B cell (primary cell): ENCODE measurements at regions not wholly inside any gene's neighbourhood (a gene's known extent, or its start where the extent isn't known, plus 50 kb on each side); places are given as distances from the start of the nearest gene placed in this dataset.

Source experiments
- ATAC-seq: fragments of 200-7000 bp; cut with Tn5 transposase; one replicate; pipeline ENCODE4 v1.10.0; 2021; ENCODE audit warnings: low read depth, mild to moderate bottlenecking, moderate number of reproducible peaks, moderate library complexity
- CTCF ChIA-PET: fragments of 350-600 bp; sonication (Branson Sonifier 250); formaldehyde crosslinking; loops from one replicate; lab custom pipeline; 2021; ENCODE audit warnings: antibody characterized with exemption, inconsistent platforms; lab: Charles Lee
- POLR2A ChIA-PET: fragments of 350-600 bp; sonication (Branson Sonifier 250); formaldehyde crosslinking; loops from one replicate; lab custom pipeline; 2021; ENCODE audit warnings: antibody characterized with exemption; lab: Charles Lee
- DNase-seq: peaks from one replicate; pipeline ENCODE4 v3.0.0; 2013
- H2AFZ ChIP-seq: 2 replicates; pipeline ENCODE4 v1.6.1; 2012; ENCODE audit warnings: mild to moderate bottlenecking, low read depth, low read length; ENCODE audit not compliant: insufficient read depth, poor library complexity, severe bottlenecking
- H3K27ac ChIP-seq, 2 donors: 1 replicate in 1 of 2; 2 replicates in 1 of 2; pipeline ENCODE4 v1.5.1; 2012 to 2013; ENCODE audit warnings: low read length in 2 of 2, mild to moderate bottlenecking in 2 of 2, moderate library complexity in 1 of 2
- H3K27me3 ChIP-seq, 4 experiments: fragments of 200-600 bp in 1 of 4; sonication (generic) in 1 of 4; replicated peaks in 1 of 4; 1 replicate in 2 of 4; 2 replicates in 2 of 4; pipeline versions ENCODE4 v1.6.1 to v1.7.0; 2013 to 2016; ENCODE audit warnings: low read length in 3 of 4, mild to moderate bottlenecking in 2 of 4, mixed read lengths in 1 of 4, moderate library complexity in 1 of 4; ENCODE audit not compliant: insufficient read depth in 4 of 4, control insufficient read depth in 3 of 4; ENCODE audit errors: control extremely low read depth in 1 of 4
- H3K36me3 ChIP-seq, 2 experiments: replicated peaks in 1 of 2; 1 replicate in 1 of 2; 2 replicates in 1 of 2; pipeline versions ENCODE4 v1.6.1 to v1.7.1; 2013; ENCODE audit warnings: low read length in 1 of 2; ENCODE audit not compliant: insufficient read depth in 2 of 2, control insufficient read depth in 1 of 2; ENCODE audit errors: control extremely low read depth in 1 of 2, extremely low read depth in 1 of 2
- H3K4me1 ChIP-seq, 2 donors: fragments of 200-600 bp in 1 of 2; sonication (generic) in 1 of 2; 1 replicate in 1 of 2; 2 replicates in 1 of 2; pipeline versions ENCODE4 v1.5.1 to v1.6.1; 2013 to 2017; ENCODE audit warnings: low read length in 2 of 2; ENCODE audit not compliant: control insufficient read depth in 2 of 2, insufficient read depth in 2 of 2
- H3K4me2 ChIP-seq: replicated peaks from 2 replicates; pipeline ENCODE3; 2012; ENCODE audit warnings: mild to moderate bottlenecking, low read depth, low read length; ENCODE audit not compliant: poor library complexity, severe bottlenecking
- H3K4me3 ChIP-seq, 5 experiments: fragments of 200-600 bp in 1 of 5; sonication (generic) in 1 of 5; 1 replicate in 3 of 5; 2 replicates in 2 of 5; pipeline versions ENCODE4 v1.5.1 to v1.7.0; 2011 to 2016; ENCODE audit warnings: low read length in 4 of 5, mild to moderate bottlenecking in 4 of 5, low read depth in 2 of 5, control low read depth in 1 of 5, moderate library complexity in 1 of 5; ENCODE audit not compliant: insufficient read depth in 1 of 5; ENCODE audit errors: control extremely low read depth in 1 of 5, extremely low read depth in 1 of 5
- H3K79me2 ChIP-seq: fragments of 200-600 bp; sonication (generic); one replicate; pipeline ENCODE4 v1.6.0; 2016; ENCODE audit warnings: low read length; ENCODE audit not compliant: control insufficient read depth, insufficient read depth
- H3K9ac ChIP-seq: fragments of 200-600 bp; sonication (generic); 2 replicates; pipeline ENCODE4 v1.6.1; 2017; ENCODE audit warnings: mild to moderate bottlenecking, low read length, moderate library complexity
- H3K9me3 ChIP-seq, 3 donors: one replicate each; pipeline versions ENCODE4 v1.6.1 to v1.7.1; 2013; ENCODE audit warnings: low read length in 2 of 3; ENCODE audit not compliant: control insufficient read depth in 2 of 3, insufficient read depth in 1 of 3; ENCODE audit errors: control extremely low read depth in 1 of 3
- H4K20me1 ChIP-seq: 2 replicates; pipeline ENCODE4 v1.6.0; 2012; ENCODE audit warnings: mild to moderate bottlenecking, low read length; ENCODE audit not compliant: insufficient read depth, control insufficient read depth, poor library complexity, severe bottlenecking
- H3K27ac Mint-ChIP-seq: one replicate; pipeline ENCODE4 v1.8.0; 2021; ENCODE audit warnings: mixed read lengths
- H3K27me3 Mint-ChIP-seq: one replicate; pipeline ENCODE4 v1.8.0; 2021; ENCODE audit warnings: mixed read lengths
- H3K4me1 Mint-ChIP-seq: one replicate; pipeline ENCODE4 v1.8.0; 2021; ENCODE audit warnings: mixed read lengths
- H3K4me3 Mint-ChIP-seq: one replicate; pipeline ENCODE4 v1.8.0; 2021; ENCODE audit warnings: mixed read lengths
- H3K9me3 Mint-ChIP-seq: one replicate; pipeline ENCODE4 v1.8.0; 2022; ENCODE audit warnings: mixed read lengths; ENCODE audit not compliant: insufficient read depth
- CTCF ChIP-seq: fragments of 200-600 bp; IDR thresholded peaks from one replicate; pipeline ENCODE4 v1.8.0; 2022; ENCODE audit warnings: antibody characterized with exemption, mild to moderate bottlenecking
- EZH2 ChIP-seq: IDR thresholded peaks from 2 replicates; pipeline ENCODE4 v1.6.1; 2012; ENCODE audit warnings: borderline replicate concordance, low read depth, mild to moderate bottlenecking, moderate library complexity, low read length; ENCODE audit not compliant: insufficient read depth, poor library complexity, severe bottlenecking
- intact Hi-C: fragments of 100-400 bp; cut with micrococcal nuclease; formaldehyde crosslinking; loops from one replicate; pipeline ENCODE4 v1.10.0; 2022

- DNase-seq: no peak
- TF ChIP-seq EZH2 (no peak), CTCF (no peak)
- no peak overlapping the region for H3K27ac Mint-ChIP-seq
Observed at GRCh38 chr6:14459315-14459714, 341.7 kb downstream of the CD83 start.

DNA sequence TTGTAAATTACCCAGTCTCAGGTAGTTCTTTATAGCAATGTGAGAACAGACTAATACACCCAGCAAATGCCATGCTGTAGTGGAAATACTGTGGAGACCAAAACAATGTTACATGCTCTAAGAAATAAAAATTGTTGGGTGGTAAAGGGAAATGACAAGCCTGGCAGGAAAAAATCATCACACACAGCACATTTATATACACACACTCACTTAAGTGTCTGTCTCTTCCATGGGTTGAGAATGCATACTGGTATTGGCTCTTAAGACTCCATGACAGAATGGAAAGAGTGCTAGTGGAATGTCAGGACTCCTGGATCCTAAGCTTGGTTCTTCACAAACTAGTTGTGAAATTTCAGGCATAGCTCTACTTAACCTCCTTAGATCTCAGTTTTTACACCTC is 343.0 kb downstream of the CD83 start:
- intact Hi-C loops: no loop called here
- no peak overlapping the region for H2AFZ ChIP-seq
- Mint-ChIP-seq H3K9me3 (no peaks in the 10 kb centered on the region), H3K4me3 (no peak overlapping the region), H3K4me1 (peaks cover 9% of the 10 kb centered on the region), H3K27ac (no peak overlapping the region), H3K27me3 (no peaks in the 10 kb centered on the region)
- no peak for TF ChIP-seq CTCF
- no peak for TF ChIP-seq EZH2
- no peaks in the 10 kb centered on the region for H3K4me1 ChIP-seq
- H3K27ac ChIP-seq: no peak overlapping the region
- H3K27me3 ChIP-seq: no peaks in the 10 kb centered on the region
- DNase-seq (no peak), ATAC-seq (no peak)
- H3K4me2 ChIP-seq: no peak overlapping the region
- H3K4me3 ChIP-seq: no peak overlapping the region
- peaks cover 2 to 9% (median 2%) of the 10 kb centered on the region in 3 donors for H3K9me3 ChIP-seq
- CTCF ChIA-PET: no interaction called here
- POLR2A ChIA-PET: no interaction called here
- no peaks in the 10 kb centered on the region for H4K20me1 ChIP-seq
- H3K9ac ChIP-seq: no peak overlapping the region
- peaks cover 0 to 2% of the 10 kb centered on the region in 2 experiments for H3K36me3 ChIP-seq
- no peaks in the 10 kb centered on the region for H3K79me2 ChIP-seq

More at GRCh38 chr6:14459315-14459714, 341.7 kb downstream of the CD83 start:
- H3K4me3 ChIP-seq: no peak overlapping the region
- peaks cover 4 to 5% of the 10 kb centered on the region in 2 donors for H3K4me1 ChIP-seq
- no peaks in the 10 kb centered on the region for H3K36me3 ChIP-seq
- ChIA-PET POLR2A (no interaction called here), CTCF (no interaction called here)
- intact Hi-C loops: no loop called here
- H3K4me3 Mint-ChIP-seq: no peak overlapping the region
- no peak overlapping the region for H3K27ac ChIP-seq
- H2AFZ ChIP-seq: no peak overlapping the region
- H3K4me2 ChIP-seq: no peak overlapping the region
- H4K20me1 ChIP-seq: no peaks in the 10 kb centered on the region
- peaks cover 0 to 3% (median 2%) of the 10 kb centered on the region in 3 donors for H3K9me3 ChIP-seq
- no peaks in the 10 kb centered on the region for H3K9me3 Mint-ChIP-seq
- no peaks in the 10 kb centered on the region for H3K27me3 ChIP-seq
- H3K27me3 Mint-ChIP-seq: no peaks in the 10 kb centered on the region
- no peaks in the 10 kb centered on the region for H3K79me2 ChIP-seq
- no peak for ATAC-seq
- no peak overlapping the region for H3K9ac ChIP-seq
- H3K4me1 Mint-ChIP-seq: peaks cover 16% of the 10 kb centered on the region
